NCI-H69 (cell line): ENCODE measurements at regions not wholly inside any gene's neighbourhood (a gene's known extent, or its start where the extent isn't known, plus 50 kb on each side); places are given as distances from the start of the nearest gene placed in this dataset.

Experiments
- DNase-seq: peaks from one replicate; lab custom pipeline; 2025; lab: John Stamatoyannopoulos, UW

DNA sequence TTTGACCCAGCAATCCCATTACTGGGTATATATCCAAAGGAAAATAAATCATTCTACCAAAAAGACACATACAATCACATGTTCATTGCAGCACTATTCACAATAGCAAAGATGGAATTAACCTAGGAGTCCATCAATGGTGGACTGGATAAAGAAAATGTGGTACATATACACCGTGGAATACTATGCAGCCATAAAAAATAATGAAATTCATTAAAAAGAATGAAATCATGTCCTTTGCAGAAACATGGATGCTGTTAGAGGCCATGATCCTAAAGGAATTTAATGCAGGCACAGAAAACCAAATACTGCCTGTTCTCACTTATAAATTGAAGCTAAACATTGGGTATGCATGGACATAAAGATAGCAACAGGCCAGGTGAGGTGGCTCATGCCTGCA, 61.9 kb upstream of the BMP6 start:
- DNase-seq: no peak

DNA sequence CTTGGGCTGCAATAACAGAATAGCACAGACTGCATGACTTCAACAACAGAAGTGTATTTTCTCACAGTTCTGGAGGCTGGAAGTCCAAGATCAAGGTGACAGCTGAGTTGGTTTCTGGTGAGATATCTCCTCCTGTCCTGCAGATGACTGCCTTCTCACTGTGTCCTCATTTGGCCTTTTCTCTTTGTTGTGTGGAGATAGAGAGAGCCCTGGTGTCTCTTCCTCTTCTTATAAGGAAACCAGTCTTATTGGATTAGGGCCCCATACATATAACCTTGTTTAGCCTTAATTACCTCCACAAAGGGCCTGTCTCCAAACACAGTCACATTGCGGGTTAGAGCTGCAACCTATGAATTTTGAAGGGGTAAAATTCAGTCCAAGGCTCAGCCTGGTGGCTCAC, 57.0 kb upstream of the BMP6 start:
- no peak for DNase-seq

DNA sequence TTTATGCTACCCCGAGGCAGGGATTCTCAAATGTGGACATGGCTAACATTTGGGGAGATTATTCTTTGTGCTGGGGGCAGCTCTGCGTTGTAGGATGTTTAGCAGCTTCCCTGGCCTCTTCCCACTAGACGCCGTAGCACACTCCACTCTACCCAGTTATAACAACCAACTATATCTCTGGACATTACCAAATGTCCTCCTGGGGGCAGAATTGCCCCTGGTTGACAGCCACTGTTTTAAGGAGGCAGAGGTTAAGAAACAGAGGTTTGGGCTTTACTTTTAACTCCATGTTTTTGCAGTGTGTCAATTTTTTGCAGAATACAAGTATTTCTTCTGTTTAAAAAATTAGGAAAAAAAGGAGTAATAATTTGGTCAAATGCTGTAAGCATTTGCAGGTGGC, 56.2 kb upstream of the BMP6 start:
- DNase-seq: no peak

DNA sequence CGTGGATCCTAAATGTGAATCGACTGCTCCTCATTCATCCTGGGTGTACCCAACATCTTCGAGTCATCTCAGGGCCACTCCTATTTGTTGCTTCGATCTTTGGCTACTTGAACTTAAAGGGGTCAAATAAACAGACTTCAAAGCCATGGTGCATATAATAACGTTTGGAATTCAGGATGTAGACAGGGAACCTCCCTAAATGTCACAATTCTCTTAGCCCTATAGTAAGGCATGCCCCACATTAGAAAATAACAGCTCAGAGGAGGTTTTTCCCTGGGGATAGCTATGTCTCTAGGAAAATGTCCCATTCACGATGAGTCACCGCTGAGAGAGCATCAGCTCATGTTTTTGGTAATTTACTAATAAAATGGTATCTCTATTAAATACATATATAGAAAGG, 54.8 kb upstream of the BMP6 start:
- DNase-seq: no peak

DNA sequence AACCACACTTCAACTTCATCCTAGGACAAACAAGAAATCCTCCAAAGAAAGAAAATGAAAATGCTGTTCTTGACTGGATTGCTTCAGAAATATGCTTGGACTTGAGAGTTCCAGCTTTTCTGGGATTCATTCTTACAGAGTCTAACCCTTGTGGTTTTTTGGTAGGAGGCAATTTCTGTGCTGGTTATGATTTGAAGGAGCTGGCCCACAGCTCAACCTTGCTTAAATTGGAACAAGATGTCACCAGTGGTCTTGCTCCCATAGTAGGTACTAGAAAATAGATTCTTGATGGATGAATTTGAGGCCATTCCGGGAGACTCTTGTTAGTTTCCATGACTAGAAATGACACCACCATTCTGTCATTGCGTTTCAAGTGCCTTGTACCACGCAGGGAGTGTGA, 54.3 kb upstream of the BMP6 start:
- no peak for DNase-seq

DNA sequence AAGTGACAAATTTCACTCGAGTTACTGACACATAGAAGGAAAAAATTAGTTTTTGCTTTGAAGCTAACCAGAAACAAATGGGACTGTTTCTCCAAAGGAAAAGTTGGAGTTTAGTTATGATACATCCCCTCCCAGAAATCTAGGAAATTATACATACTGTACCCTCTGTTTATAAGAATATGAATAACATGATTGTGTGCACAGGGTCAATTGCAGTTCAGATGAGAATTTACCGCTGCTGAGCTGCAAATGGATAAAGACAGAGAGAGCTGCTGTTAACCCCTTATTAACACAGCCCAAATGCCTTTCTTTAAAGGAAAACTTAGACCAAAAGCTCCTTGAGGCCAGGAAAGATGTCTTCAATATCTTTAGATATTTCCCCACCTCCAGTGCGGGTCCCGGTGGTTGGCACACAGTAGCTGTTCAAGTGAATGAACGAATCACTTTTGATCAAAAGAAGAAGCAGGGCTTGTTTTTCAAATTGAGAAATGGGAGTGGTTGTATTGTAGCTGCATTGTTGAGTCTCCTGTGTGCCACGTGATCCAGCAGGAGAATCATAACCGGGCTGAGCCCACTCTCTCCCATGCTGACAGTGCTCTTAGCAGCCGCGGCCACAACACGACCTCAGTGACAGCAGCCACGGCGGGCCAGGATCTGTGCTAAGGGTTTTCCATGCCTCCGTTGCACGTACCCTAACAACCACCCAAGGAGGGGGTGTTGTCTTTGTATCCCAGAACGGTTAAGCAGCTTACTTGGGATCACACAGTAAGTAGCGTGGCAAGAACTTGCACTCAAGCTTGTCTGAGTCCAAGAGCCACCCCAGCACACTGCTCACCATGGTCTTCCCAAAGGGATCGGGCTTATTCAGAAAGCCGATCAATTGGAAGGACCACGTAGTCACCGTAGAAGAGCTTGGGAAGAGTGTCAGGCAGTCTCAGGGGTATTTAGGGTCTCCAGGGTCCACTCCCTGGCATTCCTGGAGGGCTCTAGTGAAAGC, 53.5 kb upstream of the BMP6 start:
- no peak for DNase-seq

DNA sequence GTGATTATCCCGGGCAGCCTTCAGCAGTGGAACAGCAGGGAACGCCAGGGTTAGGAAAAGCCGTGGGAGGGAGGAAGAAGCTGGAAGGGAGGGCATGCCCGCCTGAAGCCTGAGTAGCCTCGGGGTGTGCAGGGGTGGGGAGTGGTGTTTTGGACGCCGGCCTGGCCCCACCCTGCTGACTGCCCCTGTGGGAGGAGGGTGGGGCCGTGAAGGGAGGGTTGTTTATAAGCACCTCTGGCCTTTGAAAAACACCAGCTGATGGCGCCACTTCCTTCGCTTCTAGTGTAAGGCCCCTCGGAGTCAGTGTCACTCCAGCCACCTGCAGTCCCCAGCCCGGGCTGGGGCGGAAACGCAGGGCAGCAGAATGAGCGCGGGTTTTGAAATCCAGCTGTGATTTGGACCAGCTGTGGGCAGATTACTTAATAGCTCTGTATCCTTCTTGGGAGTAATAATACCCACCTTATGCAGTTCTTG, 52.8 kb upstream of the BMP6 start:
- peak; percentile 98 for DNase-seq

DNA sequence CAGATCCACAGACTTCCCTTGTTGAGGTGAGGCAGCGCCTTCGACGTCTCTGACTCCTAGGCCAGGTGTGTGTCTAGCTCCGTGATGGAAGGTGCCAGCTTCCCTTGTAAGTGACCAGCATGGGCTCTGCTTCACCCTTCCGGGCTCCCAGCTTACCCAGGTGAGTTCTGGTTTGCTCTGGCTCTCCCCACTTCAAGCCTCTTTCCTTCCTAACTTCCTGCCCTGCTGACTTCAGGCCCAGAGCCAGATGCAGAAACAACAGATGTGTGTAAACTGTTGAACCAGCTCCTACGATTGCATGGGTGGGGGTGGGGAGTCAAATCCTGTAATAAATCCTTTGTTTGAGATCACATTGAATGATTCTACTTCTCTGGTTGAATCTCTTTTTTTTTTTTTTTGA, 51.6 kb upstream of the BMP6 start:
- DNase-seq: peak; percentile 74

DNA sequence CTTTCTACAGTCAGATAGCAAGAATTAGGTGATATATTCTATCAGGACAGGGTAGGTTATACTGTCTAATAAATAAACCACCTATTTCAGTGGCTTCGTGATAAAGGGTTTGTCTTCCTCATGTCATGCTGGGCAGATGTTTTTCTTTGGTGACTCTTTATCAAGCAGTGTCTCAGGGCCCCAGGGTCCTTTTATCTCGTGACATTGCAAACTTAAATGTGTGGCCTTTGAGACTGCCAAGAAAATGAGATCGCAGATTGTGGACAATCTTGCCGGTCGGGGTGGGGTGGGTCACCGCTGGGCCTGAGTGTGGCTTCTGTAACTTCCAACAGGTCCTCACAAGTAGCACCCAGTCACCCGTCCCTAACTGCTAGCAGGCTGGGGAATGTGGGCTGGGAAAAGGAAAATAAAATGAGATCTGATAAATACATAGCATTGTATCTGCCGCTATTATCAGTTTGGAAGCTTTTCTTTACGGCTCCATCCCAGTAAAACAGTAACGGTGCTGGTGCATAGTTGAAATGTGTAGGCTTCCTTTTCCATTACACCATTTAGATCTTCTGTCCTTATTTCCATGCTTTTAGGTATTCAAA, 50.5 kb upstream of the BMP6 start:
- DNase-seq: no peak
